ENCODE measurements at regions not wholly inside any gene's neighbourhood (a gene's known extent, or its start where the extent isn't known, plus 50 kb on each side); places are given as distances from the start of the nearest gene placed in this dataset.
A peak's percentile ranks its signal among the peaks of the same experiment; 100 is the strongest.

DNA sequence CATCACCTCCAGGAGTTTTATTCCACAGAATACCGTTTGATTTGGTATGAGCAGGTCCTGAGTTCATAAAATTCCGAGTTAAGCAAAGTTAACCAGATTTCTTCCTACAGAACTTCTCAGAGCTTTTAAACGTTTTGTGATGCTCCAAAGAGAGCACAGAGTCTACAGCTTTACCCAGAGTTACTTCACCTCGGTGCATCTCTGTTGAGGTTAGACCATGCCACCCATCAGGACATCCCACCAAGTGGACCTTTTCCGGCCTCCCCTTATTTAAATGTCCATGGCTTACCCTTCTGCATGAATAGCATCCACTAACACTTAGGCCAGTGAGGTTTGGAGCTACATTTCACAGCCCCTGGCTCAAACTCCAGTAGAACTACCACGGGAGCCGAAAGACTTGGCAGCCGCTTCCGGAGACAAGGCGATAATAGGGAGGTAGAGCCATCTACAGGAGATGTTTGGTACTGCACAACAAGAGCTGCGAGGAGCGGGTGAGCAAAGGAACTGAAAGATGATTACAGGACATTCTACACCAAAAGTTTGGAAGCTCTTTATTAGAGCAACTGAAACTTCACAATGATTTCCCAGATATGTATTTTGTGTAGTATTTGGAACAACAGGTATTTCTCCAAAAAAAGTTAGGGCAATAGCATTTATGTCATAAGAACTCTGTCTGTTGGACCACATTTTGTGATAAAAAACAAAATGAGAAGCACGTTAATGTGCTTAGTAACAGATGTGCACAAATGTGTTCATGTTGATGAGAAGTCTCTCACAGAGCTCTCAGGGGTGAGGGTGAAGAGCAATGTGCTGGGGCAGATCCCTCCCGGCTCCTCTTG, 174.7 kb downstream of the HERPUD2 start:
- Mint-ChIP-seq H3K27ac (no peak overlapping the region), H3K9me3 (no peaks in the 10 kb centered on the region), H3K4me1 (ENCODE audit: low read depth) (peaks cover 6% of the 10 kb centered on the region; the same call in 1 of the 2 replicates), H3K36me3 (ENCODE audit: low read depth) (no peaks in the 10 kb centered on the region), H3K4me3 (no peak overlapping the region), H3K27me3 (ENCODE audit: insufficient read depth) (peaks cover 12% of the 10 kb centered on the region; the same call in 1 of the 2 replicates)
- DNase-seq, result peak; percentile 36
- TF ChIP-seq, protein P1, sequence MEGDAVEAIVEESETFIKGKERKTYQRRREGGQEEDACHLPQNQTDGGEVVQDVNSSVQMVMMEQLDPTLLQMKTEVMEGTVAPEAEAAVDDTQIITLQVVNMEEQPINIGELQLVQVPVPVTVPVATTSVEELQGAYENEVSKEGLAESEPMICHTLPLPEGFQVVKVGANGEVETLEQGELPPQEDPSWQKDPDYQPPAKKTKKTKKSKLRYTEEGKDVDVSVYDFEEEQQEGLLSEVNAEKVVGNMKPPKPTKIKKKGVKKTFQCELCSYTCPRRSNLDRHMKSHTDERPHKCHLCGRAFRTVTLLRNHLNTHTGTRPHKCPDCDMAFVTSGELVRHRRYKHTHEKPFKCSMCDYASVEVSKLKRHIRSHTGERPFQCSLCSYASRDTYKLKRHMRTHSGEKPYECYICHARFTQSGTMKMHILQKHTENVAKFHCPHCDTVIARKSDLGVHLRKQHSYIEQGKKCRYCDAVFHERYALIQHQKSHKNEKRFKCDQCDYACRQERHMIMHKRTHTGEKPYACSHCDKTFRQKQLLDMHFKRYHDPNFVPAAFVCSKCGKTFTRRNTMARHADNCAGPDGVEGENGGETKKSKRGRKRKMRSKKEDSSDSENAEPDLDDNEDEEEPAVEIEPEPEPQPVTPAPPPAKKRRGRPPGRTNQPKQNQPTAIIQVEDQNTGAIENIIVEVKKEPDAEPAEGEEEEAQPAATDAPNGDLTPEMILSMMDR (IDR thresholded peaks at IDR 0.05), result peak; percentile 91

DNA sequence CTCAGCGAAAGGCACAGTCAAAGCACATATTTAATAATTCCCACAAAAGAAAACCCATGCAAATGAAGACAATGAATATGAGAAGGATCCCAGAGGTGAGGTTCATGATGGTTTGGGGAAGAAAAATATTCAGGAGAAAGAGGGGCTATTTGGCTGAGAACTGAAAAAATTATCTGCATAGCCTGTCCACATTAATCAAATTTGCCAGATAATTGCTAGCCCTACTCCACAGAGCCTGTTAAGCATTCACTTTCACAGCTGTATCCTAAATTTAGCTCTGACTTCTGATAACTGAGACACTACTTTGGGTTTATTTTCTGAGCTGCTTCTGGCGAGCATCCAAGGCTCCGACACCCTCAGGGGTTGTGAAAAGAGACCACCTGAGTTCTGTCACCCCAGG, 176.2 kb downstream of the HERPUD2 start:
- H3K36me3 Mint-ChIP-seq (ENCODE audit: low read depth), result no peaks in the 10 kb centered on the region
- H3K4me1 Mint-ChIP-seq (ENCODE audit: low read depth), result peaks cover 6% of the 10 kb centered on the region; the same call in 1 of the 2 replicates
- H3K27me3 Mint-ChIP-seq (ENCODE audit: insufficient read depth), result peaks cover 16% of the 10 kb centered on the region

DNA sequence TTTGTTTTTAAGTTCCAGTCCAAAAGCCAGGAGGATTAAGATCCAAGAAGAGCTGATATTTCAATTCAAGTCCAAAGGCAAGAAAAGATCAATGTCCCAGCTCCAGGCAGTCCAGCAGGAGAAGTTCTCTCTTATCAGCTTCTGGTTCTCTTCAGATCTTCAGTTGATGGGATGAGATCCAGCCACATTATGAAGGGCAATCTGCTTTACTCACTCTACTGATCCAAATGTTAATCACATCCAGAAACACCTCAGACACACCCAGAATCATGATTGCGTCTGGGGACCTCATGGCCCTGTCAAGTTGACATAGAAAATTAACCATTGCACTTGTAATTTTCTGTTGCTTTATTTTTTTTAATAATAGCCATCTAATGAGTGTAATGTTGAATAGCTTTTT, 178.4 kb downstream of the HERPUD2 start:
- Mint-ChIP-seq H3K4me3 (no peak overlapping the region), H3K27ac (no peak overlapping the region), H3K4me1 (ENCODE audit: low read depth) (peaks cover 6% of the 10 kb centered on the region; the same call in 1 of the 2 replicates), H3K36me3 (ENCODE audit: low read depth) (no peaks in the 10 kb centered on the region), H3K27me3 (ENCODE audit: insufficient read depth) (peaks cover 18% of the 10 kb centered on the region), H3K9me3 (no peaks in the 10 kb centered on the region)
- DNase-seq, result no peak
- TF ChIP-seq, protein P1 (IDR thresholded peaks at IDR 0.05), result no peak

More for the DNA sequence above, 176.2 kb downstream of the HERPUD2 start:
- H3K4me3 Mint-ChIP-seq, result no peak overlapping the region
- H3K27ac Mint-ChIP-seq, result no peak overlapping the region
- H3K9me3 Mint-ChIP-seq, result no peaks in the 10 kb centered on the region
- TF ChIP-seq, protein P1 (IDR thresholded peaks at IDR 0.05), result no peak
- DNase-seq, result no peak

DNA sequence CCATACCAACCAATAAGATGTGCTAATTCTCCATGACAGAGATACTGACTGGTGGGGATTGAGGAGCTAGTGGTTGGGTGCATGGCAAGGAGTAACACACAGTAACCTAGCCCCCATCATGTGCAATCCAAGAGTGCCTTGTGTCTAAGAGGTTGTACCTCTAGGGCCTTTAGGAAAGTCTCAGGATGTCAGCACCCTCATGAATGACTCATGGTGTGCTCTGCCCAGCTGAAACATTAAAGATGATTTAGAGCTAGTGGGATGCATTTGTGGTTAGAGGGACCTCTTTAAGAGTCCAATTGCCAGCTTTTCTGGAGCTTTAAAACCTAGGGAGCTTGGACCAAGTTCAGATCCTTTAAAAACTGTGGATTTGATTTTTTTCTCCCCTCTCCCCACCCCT, 181.1 kb downstream of the HERPUD2 start:
- H3K4me3 Mint-ChIP-seq, result no peak overlapping the region
- no peaks in the 10 kb centered on the region for H3K36me3 Mint-ChIP-seq (ENCODE audit: low read depth)
- H3K27me3 Mint-ChIP-seq (ENCODE audit: insufficient read depth), result peaks cover 18% of the 10 kb centered on the region
- no peak overlapping the region for H3K27ac Mint-ChIP-seq
- no peaks in the 10 kb centered on the region for H3K4me1 Mint-ChIP-seq (ENCODE audit: low read depth)
- TF ChIP-seq, protein P1 (IDR thresholded peaks at IDR 0.05), result no peak
- H3K9me3 Mint-ChIP-seq, result no peaks in the 10 kb centered on the region
- DNase-seq, result peak; percentile 7

DNA sequence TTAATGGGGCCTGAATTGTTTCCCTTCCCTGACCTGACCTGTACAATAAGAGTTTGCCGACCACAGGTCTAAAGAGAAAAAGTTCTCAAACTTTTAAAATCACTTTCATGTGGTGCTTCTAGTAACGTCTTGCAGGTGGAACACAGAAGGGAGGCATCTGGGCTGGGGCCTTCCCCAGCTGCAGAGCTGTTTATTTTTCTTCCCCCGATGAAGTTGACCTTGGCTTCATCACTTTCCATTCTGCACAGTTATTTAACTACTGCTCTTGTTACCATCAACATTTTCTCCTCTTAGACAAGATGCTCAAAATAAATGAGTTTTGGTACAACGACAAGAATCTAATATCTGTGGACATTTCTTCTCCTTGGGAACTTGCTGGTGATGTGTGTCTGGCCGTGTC, 181.7 kb downstream of the HERPUD2 start:
- Mint-ChIP-seq H3K36me3 (ENCODE audit: low read depth) (no peaks in the 10 kb centered on the region), H3K9me3 (no peaks in the 10 kb centered on the region), H3K4me3 (no peak overlapping the region), H3K4me1 (ENCODE audit: low read depth) (no peaks in the 10 kb centered on the region), H3K27me3 (ENCODE audit: insufficient read depth) (peaks cover 14% of the 10 kb centered on the region), H3K27ac (no peak overlapping the region)
- TF ChIP-seq, protein P1 (IDR thresholded peaks at IDR 0.05), result no peak
- no peak for DNase-seq

All from HFFc6 (cell line).